Activated naive CD4-positive, alpha-beta T cell treated with anti-CD3 and anti-CD28 coated beads, Interleukin-2, amount 50 U/mL, for 16 hours (primary cell): ENCODE measurements at regions not wholly inside any gene's neighbourhood (a gene's known extent, or its start where the extent isn't known, plus 50 kb on each side); places are given as distances from the start of the nearest gene placed in this dataset.
A peak's percentile ranks its signal among the peaks of the same experiment; 100 is the strongest.
"Not testable (repeated sequence)": the region's sequence is repeated elsewhere in the genome, so short reads cannot be mapped to it uniquely, and the experiment has no call there.

Experiments used
- DNase-seq: peaks from one replicate; pipeline ENCODE4 v3.0.0-alpha.2; 2020

DNA sequence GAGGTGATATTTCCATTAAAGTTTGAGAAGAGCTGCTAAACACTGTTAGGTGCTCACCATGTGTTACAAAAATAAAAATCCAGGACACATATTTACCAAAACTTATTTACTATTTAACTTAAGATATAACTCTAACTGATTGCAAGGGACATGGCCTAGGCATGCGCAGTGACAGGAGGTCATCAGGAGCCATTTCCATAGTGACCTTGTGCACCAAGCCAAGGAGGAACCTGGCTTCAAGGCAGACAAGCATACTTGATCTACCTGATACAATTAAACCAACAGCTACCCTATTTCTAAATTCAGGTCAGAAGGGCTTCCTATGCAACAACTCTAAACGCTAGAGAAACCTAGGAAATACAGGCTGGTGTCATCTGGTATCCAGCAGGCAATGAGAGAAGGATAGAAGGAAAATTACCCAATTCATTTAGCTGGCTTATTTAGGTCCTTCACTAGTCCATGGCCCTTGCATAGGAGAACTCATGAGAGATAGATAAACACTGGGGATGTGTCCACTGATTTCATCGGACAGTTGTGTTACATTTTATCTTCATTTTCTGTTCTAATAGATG, 134.4 kb downstream of the FOXB1 start:
- DNase-seq, result no peak

DNA sequence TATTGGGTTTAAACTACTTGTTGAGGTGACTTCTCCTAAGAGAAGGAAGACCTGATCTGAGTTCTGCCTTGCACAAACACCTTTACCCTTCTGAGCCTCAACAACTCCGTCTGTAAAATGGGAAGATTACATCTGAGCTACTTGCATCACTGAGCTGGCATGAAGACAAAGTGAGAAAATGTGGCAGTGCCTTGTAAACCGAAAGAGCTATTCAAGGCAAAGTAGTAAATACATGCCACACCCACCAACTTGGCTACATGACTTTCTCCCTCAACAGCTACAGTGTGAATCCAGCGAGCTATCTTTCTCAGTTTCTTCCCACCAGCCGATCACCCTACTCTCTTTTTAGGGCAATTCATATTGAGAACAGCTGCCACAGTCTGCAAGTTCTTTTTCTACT, 148.3 kb downstream of the FOXB1 start:
- no peak for DNase-seq

DNA sequence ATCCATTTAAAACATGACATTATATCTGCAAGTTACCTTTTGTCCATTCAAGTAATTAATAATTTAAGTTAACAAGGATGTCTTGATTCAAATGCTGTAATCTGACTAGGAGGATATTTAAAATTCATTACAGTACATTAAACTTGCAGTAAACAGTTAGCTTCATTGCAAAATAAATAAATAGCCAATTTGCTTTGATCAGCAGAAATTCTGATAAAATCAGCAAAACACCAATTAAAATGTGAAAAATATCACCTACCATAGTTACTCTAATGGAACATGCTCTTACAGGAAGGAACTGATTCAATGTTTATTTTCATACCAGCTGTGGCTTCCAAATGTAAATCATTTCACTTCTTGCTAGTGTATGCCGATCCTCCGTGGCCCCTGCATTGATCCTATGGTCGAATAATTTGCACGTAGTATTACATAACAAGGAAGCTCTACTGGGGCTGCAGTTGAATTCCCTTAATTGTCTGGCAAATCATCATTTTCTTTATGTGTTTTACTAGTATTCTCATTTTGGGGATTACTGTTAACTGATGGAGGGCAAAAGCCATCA, 150.7 kb downstream of the FOXB1 start:
- no peak for DNase-seq

DNA sequence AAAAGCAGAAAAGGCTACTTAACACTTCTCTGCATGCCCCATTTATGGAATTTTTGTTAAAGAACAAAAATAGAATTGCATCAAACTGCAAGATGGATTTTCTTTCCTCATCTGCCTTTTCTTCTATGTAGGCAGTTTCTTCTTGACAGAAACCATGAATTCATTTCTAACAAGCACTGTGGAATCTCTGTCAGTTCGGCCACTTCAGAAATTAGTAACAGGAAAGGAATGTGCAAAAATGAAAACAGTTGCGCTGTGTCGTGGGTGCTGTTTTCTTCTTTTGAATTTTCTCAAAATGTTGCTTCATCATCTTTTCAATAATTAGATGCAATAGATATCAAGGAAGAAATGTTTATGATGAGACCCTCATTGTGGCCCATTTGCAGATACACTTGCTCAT, 151.6 kb downstream of the FOXB1 start:
- DNase-seq, result no peak

DNA sequence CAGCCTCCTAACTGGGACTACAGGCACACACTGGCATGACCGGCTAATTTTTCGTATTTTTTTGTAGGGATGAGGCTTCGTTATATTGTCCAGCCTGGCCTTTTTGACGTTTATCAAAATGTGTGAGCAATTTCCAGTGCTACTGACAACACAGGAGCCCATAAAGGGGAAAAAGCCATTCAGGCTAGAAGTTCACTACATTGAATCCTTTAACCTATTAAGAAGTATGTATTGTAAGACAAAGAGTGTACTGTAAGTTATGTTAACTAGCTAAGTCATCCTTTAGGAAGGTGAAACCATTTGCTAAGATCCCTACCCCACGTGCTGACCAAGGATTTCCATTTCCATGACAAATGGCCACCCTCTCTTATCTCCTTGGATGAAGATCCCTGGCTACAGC, 156.8 kb downstream of the FOXB1 start:
- no peak for DNase-seq

DNA sequence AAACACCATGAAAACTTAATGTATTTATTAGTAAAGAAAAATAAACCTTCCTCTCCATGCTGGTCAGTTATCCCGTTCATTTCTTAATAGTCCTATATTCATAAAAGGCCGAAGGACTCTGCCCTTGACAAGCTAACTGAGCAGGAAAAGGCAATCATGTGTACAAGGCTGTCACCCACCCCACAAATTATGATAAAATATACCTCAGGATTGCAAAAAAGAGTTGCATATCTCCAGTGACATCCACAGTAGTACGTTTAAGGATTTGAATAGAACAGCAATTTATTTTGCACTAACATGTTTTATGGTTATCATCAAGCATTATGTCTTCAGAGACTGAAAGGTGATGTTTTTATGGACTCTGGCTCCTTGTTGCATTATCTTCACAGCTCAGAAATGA, 157.6 kb downstream of the FOXB1 start:
- no peak for DNase-seq

DNA sequence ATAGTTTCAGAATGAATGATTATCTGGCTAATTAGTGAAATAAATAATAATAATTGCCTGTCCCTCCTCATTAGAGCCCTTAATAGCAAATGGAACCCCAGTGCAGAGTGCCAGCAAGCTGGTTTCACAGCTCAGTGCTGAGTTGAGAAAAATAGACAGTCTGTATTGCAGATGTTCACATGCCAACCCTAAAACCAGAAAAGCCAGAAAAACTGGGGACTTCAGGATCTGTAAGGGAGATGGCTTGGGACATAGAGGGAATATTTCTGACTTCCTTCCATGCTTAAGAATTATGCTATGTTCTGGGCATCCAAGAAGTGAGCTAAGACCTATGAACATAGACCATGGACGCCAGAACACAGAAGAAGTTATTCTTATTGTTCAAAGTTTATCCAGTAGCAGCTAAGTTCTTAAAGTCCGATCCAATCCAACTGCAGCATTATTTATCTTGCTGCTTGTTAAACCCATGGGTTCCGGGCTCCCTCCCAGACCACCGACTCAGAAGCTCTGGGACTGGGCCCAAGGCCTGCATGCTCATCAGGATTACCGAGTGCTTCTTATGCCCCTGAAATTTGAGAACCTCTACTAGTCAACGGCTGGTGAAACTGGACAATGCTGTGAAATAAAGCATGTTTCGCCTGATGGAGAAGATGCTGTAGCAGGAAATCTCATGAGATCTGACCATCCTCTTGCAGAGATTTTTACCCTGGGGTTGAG, 158.3 kb downstream of the FOXB1 start:
- no peak for DNase-seq

DNA sequence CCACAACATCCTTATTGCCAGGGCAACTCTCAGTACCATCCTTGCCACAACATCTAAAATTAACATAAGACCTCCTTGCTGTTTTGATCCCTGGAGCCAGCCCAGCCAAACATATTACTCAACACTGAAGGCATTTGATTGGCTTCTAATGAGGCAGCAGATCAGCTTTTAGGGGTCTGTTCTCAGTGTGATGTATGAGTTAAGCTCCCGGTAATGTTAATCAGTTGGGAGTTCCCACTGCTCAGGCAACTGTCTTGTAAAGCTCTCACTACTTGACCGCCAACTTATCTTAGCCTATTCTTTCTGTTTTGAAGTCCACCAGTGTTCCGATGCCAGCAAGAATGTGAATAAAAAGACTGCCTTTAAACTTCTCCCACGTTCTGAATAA, 158.9 kb downstream of the FOXB1 start:
- no peak for DNase-seq

DNA sequence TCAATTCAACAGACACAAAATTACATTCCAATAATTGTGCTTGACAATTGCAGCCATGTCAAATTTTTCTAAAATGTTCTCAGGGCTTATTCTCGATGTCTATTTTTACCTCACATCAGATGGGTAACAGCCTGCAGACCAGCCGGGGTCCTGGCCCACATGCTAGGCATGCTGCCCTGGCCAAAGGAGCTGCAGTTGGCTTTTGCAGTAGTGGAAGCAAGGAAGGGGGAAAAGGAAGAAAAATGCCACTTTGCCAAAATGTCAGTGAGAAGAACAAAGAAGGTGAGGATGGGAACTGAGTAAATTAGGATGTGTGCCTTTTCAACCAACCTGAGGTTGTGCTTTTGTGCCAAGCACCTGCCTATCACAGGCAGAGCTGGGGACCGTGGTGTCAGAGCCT, 161.0 kb downstream of the FOXB1 start:
- DNase-seq, result no peak

DNA sequence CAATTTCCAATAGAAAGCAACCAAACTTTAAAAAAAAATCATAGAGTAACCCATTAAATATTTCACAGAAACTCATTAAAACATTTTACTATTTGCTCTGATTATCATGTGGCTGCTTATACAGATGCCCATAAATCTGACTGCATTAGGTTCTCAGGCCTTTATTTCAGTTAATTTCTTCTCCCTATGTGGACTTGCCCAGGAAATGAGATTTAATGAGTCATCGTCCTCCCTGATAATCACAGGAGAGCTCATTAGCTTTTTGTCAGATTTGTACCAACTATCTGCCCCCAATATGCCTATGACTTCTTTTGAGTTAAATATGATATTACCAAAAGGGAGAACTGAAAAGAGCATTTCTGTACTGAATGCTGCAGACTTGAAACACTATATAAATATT, 168.0 kb downstream of the FOXB1 start:
- no peak for DNase-seq

DNA sequence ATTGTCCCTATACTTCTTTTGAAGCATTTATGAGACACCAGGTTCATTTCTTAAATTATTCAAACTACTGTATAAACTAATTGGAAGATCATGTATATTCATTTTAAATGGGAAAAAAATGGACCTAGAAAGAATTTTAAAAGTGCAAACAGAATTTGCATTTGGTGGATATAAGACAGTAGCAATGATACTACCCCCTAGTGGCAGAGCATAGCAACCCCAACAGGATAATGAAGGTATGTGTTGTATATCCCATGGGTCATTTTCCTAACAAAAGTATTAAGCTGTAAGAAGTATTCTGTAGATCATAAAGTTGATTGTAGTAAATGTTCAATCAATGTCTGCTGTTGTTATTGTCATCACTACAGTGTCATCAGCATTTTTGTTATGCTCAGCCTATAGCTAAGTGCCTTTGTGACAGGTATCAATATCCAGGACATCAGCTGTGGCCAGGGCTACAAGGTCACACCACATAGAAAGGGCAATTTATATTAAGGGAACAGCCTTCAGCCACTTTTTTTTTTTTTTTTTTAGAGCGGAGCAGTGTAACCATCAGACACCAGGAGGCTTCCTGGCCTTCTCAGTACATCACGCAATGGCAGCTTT, 175.8 kb downstream of the FOXB1 start:
- peak; percentile 19 for DNase-seq

DNA sequence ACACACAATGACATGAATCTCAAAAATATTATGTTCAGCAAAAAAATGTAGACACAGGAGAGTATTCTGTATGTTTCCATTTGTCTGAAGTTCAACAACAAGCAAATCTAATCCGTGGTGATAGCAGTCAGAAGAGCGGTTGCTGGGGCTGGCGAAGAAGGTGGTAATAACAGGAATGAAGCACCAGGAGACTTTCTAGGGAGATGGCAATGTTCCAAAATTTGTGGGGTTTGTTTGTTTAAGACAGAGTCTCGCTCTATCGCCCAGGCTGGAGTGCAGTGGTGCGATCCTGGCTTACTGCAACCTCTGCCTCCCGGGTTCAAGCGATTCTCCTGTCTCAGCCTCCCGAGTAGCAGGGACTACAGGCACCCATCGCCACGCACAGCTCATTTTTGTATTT, 177.8 kb downstream of the FOXB1 start:
- DNase-seq, result not testable (repeated sequence)

DNA sequence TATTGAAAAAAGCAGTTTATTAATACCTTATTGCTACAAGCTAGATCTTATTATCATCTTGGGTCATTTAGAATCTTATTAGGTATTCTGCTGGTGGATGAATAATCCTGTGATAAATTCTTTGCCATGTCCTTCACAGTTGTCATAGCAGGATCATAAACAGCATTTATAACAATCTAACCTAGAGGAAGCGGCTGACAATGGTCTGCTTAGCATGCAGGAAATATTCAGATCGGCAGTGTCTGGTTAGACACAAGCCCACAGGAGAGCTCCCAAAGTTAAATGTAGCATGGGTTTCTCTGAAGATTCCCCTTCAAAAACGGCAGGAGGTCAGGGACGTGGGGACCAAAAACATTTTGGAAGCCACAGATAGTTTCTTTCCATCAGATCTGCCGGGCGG, 179.3 kb downstream of the FOXB1 start:
- DNase-seq, result no peak

DNA sequence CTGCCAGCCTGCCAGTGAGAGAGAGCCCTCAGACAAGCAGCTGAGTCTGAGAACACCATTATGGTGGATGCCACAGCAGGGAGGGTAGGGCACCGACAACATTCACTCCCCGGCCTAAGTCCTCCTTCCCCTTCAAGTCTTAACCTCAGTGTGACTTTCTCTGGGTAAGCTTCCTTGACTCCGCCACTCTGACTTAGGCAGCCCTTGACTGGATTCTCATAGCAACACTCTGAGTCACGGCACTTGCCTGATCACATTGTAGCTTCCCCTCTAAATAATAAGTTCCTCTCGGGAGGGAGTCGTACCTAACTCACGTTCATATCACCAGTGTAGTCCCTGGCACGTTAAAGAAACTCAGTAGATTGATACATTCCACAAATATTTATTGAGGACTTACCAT, 180.5 kb downstream of the FOXB1 start:
- DNase-seq, result no peak

DNA sequence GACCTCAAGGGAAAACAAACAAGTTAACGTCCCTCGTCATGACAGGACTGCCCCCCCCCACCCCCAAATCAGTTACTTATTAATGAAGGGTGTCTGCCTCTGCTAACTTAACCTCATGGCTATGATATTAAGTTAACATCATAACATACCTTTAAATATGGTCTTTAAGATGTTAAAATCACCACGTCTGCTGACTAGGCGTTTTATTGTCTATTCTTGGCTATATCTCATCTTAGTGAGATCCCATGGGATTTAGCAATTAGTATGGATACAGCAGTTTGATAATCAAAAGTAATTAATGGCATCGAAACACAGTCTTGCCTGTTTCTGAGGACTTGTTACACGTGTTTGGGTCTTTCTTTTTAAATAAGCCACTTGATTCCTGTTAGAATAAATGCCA, 186.9 kb downstream of the FOXB1 start:
- no peak for DNase-seq

DNA sequence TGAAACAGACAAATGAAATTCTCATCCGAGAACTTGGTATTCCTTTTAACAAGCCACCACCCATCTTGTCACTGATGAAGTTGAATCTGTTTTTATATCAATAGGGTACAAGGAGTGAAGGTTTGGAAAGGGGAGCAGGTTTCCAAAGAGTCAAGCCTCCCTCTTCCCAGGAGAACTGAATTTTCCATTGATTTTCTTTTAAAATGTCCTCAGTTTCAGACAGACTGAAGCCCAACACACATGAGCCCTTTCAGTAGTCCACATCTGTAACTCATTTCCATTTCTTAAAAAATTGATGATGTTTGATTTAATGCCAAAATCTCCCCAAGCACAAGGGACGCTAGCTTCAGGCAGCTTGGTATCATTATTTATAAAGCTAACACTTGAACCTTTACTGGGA, 187.7 kb downstream of the FOXB1 start:
- no peak for DNase-seq

DNA sequence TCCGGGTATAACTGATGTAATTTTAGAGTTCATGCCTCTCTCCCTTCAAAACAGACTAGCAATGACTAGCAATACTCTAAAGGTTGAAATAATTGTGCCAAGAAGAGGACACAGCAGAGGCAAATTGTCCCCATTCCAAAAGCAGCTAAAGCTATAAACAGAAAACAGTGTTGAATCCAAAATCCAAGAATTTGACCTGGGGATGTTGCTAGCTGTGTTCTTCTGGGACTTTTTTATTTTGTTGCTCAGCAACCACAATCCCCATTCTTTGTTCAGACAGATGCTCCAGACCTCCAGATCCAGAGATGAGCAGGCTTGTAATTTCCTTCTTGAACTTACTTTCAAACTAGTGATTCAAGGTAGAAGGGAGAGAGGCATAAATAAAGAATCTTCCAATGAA, 191.5 kb downstream of the FOXB1 start:
- no peak for DNase-seq

DNA sequence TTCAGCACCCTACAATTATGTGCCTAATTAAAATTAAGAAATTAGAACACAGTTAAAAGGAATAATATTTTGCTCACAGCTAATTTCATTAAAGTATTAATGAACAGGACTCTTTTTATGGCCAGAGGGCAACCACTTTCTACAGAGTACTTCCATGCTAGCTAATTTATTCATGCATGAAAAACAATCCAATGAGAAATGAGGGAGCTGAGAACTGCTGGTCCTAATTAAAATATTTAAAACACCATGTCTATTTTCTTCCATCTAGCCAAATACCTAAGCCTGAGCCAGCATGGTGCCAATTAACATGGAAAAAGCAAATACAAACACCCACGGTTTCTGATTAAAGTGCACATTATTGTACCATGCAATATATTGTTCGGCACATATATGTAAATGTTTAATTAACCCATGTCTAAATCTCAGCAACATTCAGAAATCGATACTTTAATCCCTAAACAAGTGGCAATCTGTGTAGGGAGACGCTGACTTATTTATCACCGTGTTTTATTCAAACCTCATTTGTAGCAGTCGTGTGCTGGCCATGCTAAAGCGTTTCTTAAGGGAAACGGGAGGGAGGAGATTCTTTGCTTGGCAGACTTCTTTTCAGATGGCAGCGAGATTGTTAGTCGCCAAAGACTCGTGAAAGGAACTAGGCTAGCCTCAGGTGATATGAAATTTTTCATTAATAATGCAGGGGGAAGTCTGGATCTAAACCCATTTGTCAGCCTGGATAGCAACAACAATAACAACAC, 193.5 kb downstream of the ANXA2 start:
- no peak for DNase-seq

DNA sequence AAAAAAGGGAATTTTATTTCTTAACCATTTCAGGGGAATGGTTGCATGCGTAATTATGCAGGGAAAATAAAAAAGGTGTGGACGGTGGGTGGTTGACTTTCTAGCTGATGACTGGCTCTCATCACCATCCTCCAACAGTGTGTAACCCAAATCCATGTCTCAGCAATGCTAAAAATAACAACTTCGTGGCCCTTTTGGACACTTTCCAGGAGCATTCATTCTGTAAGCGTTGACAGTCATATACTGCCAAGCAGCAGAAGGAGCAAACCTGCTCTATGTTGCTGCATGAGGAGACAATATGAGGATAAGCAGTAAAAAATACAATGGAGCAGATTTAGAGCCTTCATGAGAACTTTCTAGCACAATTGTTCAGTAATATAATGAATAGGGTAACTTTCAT, 189.1 kb downstream of the ANXA2 start:
- no peak for DNase-seq

DNA sequence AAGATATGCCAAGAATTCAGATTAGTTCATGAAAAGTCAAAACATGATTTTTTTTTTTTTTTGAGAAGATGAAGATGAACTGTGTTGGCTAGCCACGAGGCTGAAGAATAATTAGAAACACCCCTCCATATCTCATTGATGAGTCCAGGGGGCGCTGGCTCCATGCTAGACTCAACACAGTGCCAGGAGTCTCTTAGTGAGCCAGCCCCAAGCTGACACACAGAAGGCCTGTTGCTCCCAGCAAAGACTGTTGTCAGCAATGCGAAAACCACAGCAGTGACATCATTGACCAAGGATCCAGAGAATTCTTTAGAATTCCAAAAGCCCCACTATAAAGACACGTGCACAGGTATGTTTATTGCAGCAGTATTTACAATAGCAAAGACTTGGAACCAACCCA, 185.2 kb downstream of the ANXA2 start:
- no peak for DNase-seq

DNA sequence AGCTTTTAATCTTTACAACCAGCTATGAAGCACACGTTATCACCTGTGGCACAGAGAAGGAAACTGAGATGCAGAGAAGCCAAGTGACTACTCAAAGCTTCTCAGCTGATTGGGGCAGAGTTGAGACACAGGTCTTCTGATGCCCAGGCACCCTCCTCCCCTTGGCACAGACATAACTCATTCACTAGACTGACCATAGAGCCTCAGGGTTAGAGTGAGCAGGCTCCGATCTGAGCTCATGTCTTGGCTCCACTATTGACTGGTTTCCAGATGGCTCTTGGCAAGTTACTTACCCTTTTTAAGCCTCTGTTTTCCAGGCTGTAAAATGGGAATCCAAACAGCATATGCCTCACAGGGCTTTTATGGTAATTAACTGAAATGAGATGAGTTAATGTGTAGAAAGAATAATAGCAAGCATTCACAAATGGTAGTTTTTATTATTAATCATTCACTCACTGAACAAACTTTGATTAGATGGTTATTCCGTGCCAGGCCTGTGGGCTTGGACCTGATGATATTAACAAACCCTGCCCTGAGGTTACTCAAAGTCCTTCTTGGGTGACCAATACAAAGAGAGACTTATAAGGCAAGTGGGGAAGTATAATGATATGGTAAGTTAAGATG, 184.3 kb downstream of the ANXA2 start:
- DNase-seq, result no peak

DNA sequence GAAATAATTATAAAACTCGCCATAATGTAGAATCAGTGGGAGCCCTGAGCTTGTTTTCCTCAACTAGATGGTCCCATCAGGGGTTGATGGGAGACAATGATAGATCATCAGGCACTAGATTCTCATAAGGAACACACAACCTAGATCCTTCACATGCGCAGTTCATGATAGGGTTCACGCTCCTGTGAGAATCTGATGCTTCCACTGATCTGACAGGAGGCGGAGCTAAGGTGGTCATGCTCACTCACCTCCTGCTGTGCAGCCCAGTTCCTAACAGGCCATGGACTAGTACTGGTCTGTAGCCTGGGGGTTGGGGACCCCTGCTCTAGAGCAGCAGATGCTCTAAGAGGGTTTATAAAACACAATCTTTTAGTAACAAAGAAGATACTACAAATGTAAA, 183.6 kb downstream of the ANXA2 start:
- no peak for DNase-seq

DNA sequence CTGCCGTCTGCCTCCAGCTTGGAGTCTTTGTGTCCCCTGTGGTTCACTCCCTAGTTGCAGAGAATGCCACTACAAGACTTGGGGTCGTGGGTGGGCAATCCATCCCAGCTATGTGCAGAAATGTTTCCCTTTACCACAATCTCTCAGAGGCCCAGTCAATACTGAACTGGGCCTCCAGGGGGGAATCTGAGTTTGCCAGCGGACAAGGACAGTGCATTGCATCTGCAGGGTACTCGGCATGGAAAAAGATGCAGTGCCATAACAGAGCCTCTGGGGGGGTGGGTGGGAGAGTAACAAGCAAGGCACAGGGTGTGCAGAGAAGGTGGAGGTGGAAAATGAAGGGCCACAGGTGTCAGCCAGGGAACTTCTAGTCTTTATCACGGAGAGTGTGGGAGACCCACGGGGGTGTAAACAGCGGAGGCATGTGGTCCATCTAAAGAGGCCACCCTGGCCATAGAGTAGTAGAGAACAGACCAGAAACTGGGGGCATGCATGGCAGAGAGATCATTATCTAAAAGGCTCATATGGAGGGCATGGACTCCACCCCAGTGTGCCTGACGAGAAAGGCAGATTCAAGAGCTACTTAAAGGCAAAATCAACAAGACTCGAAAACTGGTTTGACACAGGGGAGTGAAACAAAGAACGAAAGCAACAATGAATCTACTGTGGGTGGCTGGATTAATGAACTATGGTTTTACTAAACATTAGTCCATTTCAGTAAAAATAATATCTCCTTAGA, 182.4 kb downstream of the ANXA2 start:
- DNase-seq, result no peak
